ENCODE measurements at regions not wholly inside any gene's neighbourhood (a gene's known extent, or its start where the extent isn't known, plus 50 kb on each side); places are given as distances from the start of the nearest gene placed in this dataset.

DNA sequence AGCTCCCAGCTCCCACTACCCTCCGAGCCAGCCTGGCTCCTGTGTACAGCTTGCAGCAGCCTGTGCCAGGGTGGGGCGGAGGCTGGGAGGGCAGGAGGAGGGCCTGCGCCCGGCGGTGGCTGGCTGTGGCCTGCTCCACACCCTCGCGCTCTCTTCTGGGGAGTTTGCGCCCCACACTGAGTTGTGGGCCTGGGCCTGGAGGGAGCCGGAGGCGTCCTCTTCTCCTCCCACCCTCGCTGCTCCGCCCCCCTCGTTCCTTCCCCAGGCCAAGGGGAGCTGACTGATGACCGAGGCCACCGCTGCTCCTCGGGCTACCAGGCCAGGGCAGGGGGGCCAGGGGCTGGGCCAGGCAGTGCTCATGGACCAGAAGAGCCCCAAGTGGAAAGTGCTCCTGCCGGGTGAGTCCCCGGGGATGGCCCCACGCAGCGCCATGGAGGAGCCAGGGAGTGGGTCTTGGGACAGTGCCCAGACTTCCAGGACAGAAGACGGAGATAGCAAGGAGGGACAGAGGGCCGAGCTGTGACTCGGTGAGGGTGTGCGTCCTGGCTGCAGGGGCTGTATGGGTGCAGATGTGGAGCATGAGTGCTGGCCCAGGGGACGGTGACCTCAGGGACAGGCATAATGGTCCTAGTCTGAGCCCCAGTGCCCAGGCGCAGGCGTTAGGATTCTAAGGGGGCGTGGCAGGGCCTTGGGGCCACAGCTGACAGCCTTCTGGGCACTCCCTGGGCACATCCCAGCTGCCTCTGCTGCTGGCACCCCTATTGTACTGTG is 242.1 kb upstream of the GSE1 start:
- peak; percentile 47 for ATAC-seq (ENCODE audit: insufficient read depth, low FRiP score)
- H3K4me3 ChIP-seq: no peak overlapping the region
- 47 to 65% methylated on average over 28 of the region's 28 CpGs for WGBS, 2 donors
- H3K36me3 ChIP-seq (ENCODE audit: control insufficient read depth in 4 of 4, insufficient read depth in 4 of 4, low read length in 4 of 4): no peaks in the 10 kb centered on the region
- DNase-seq: peak in 1 of 3 donors; percentile 64
- H3K9ac ChIP-seq (ENCODE audit: insufficient read depth in 1 of 2, low read length in 2 of 2): no peak overlapping the region
- no peaks in the 10 kb centered on the region for H3K27me3 ChIP-seq (ENCODE audit: control insufficient read depth in 3 of 3, insufficient read depth in 3 of 3, low read length in 2 of 3)
- peak overlapping the region in 1 of 2 donors; percentile 13 for H3K27ac ChIP-seq (ENCODE audit: low read depth in 1 of 2, low read length in 1 of 2)
- H3K4me1 ChIP-seq (ENCODE audit: control insufficient read depth in 5 of 5, insufficient read depth in 5 of 5, low read length in 5 of 5): peaks cover 0 to 61% (median 23%) of the 10 kb centered on the region in 5 donors
- H3K9me3 ChIP-seq (ENCODE audit: control insufficient read depth in 4 of 4, insufficient read depth in 3 of 4, low read length in 3 of 4): no peaks in the 10 kb centered on the region
- TF ChIP-seq, protein P1, sequence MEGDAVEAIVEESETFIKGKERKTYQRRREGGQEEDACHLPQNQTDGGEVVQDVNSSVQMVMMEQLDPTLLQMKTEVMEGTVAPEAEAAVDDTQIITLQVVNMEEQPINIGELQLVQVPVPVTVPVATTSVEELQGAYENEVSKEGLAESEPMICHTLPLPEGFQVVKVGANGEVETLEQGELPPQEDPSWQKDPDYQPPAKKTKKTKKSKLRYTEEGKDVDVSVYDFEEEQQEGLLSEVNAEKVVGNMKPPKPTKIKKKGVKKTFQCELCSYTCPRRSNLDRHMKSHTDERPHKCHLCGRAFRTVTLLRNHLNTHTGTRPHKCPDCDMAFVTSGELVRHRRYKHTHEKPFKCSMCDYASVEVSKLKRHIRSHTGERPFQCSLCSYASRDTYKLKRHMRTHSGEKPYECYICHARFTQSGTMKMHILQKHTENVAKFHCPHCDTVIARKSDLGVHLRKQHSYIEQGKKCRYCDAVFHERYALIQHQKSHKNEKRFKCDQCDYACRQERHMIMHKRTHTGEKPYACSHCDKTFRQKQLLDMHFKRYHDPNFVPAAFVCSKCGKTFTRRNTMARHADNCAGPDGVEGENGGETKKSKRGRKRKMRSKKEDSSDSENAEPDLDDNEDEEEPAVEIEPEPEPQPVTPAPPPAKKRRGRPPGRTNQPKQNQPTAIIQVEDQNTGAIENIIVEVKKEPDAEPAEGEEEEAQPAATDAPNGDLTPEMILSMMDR (IDR thresholded peaks at IDR 0.05; ENCODE audit: control extremely low read depth, extremely low read depth): no peak

DNA sequence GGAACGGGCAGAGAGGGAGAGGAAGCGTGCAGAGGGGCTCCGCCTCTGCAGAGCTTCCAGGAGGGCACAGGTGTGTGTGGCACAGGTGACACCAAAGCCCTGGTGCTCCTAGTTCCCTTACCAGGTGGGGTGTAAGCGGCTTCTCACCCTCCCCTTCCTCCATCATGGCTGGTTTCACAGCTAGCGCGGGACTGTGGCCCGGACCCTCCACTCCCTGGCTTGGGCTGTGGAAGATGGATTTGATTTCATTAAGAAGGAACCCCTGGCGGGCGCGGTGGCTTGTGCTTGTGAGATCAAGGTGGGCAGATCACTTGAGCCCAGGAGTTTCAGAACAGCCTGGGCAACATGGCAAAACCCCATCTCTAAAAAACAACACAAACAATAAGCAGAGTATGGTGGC is 241.2 kb upstream of the GSE1 start:
- 86 to 89% methylated on average over 9 to 10 of the region's 10 CpGs for WGBS, 2 donors
- H3K9ac ChIP-seq (ENCODE audit: insufficient read depth in 1 of 2, low read length in 2 of 2): no peak overlapping the region
- no peak overlapping the region for H3K4me3 ChIP-seq
- TF ChIP-seq, protein P1 (IDR thresholded peaks at IDR 0.05; ENCODE audit: control extremely low read depth, extremely low read depth): no peak
- H3K27ac ChIP-seq (ENCODE audit: low read depth in 1 of 2, low read length in 1 of 2): no peak overlapping the region
- H3K9me3 ChIP-seq (ENCODE audit: control insufficient read depth in 4 of 4, insufficient read depth in 3 of 4, low read length in 3 of 4): no peaks in the 10 kb centered on the region
- H3K4me1 ChIP-seq (ENCODE audit: control insufficient read depth in 5 of 5, insufficient read depth in 5 of 5, low read length in 5 of 5): peaks cover 0 to 60% (median 21%) of the 10 kb centered on the region in 5 donors
- no peaks in the 10 kb centered on the region for H3K27me3 ChIP-seq (ENCODE audit: control insufficient read depth in 3 of 3, insufficient read depth in 3 of 3, low read length in 2 of 3)
- ATAC-seq (ENCODE audit: insufficient read depth, low FRiP score): no peak
- H3K36me3 ChIP-seq (ENCODE audit: control insufficient read depth in 4 of 4, insufficient read depth in 4 of 4, low read length in 4 of 4): no peaks in the 10 kb centered on the region
- no peak for DNase-seq

DNA sequence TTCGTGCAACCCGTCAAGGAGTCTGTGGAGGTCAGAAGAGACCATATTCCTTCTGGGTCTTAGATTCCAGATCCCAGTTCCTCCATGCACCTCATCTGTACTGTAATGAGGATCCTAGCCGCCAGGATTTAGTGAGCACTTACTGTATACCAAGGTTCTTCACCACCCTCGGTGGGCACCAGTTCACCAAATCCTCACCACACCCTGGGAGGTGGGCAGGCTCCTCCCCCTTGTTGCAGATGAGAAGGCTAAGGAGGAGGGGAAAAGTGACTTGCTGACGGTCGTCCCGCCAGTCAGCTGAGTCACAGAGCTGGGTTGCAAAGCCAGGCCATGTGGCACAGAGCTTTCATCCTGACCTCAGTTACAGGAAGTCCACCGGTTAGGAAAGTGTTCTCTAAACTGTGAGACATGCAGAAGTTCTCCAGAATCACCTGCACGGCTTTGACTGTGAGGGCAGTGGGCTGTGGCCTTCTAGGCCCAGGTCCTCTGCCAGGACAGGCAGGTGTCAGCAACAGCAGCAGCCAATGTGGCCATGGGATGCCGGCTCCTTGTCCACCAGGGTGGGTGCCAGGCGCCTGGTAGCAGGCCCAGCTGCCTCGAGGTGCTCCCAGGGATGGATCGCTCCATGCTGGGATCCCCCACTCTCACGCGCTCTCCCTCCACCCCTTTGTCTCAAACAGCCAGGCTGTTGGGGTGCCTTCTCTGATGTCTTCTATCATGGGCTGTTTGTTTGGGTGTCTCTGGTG is 240.3 kb upstream of the GSE1 start:
- Histone ChIP-seq H3K4me3 (no peak overlapping the region), H3K9me3 (ENCODE audit: control insufficient read depth in 4 of 4, insufficient read depth in 3 of 4, low read length in 3 of 4) (no peaks in the 10 kb centered on the region), H3K27me3 (ENCODE audit: control insufficient read depth in 3 of 3, insufficient read depth in 3 of 3, low read length in 2 of 3) (no peaks in the 10 kb centered on the region), H3K36me3 (ENCODE audit: control insufficient read depth in 4 of 4, insufficient read depth in 4 of 4, low read length in 4 of 4) (peaks cover 0 to 2% (median 0%) of the 10 kb centered on the region in 4 donors), H3K9ac (ENCODE audit: insufficient read depth in 1 of 2, low read length in 2 of 2) (no peak overlapping the region), H3K4me1 (ENCODE audit: control insufficient read depth in 5 of 5, insufficient read depth in 5 of 5, low read length in 5 of 5) (peaks cover 0 to 62% (median 21%) of the 10 kb centered on the region in 5 donors), H3K27ac (ENCODE audit: low read depth in 1 of 2, low read length in 1 of 2) (no peak overlapping the region)
- 59 to 64% methylated on average over 15 of the region's 15 CpGs for WGBS, 2 donors
- TF ChIP-seq, protein P1 (IDR thresholded peaks at IDR 0.05; ENCODE audit: control extremely low read depth, extremely low read depth): no peak
- ATAC-seq (ENCODE audit: insufficient read depth, low FRiP score) (peak; percentile 17), DNase-seq (no peak)
